CD4-positive, CD25-positive, alpha-beta regulatory T cell (primary cell): ENCODE measurements at regions not wholly inside any gene's neighbourhood (a gene's known extent, or its start where the extent isn't known, plus 50 kb on each side); places are given as distances from the start of the nearest gene placed in this dataset.
"Not testable (repeated sequence)": the region's sequence is repeated elsewhere in the genome, so short reads cannot be mapped to it uniquely, and the experiment has no call there.

Experiments
- ATAC-seq, 2 donors: fragments of 150-1000 bp; cut with Tn5 transposase; one replicate each; pipeline ENCODE4 v1.10.0; 2021; ENCODE audit warnings: low read depth in 2 of 2, moderate number of reproducible peaks in 2 of 2, moderate library complexity in 1 of 2
- DNase-seq, 3 donors: peaks; one replicate each; pipeline versions ENCODE4 v3.0.0 to v3.0.0-alpha.2; 2012 to 2022; ENCODE audit warnings: mixed read lengths in 1 of 3
- H3K27ac ChIP-seq: one replicate; pipeline ENCODE4 v1.7.0; 2013; ENCODE audit warnings: mild to moderate bottlenecking, low read length; ENCODE audit not compliant: insufficient read depth, poor library complexity, severe bottlenecking
- H3K27me3 ChIP-seq: one replicate; pipeline ENCODE4 v1.7.0; 2013; ENCODE audit warnings: low read length; ENCODE audit not compliant: control insufficient read depth, insufficient read depth
- H3K36me3 ChIP-seq: one replicate; pipeline ENCODE4 v1.7.0; 2013; ENCODE audit warnings: mild to moderate bottlenecking, low read length, moderate library complexity; ENCODE audit not compliant: control insufficient read depth, insufficient read depth
- H3K4me1 ChIP-seq: 2 replicates; pipeline ENCODE4 v1.7.0; 2013; ENCODE audit warnings: mild to moderate bottlenecking, low read length; ENCODE audit not compliant: insufficient read depth, control insufficient read depth, poor library complexity, severe bottlenecking
- H3K4me3 ChIP-seq: one replicate; pipeline ENCODE4 v1.7.0; 2013; ENCODE audit warnings: low read depth, mild to moderate bottlenecking, low read length, moderate library complexity
- H3K9me3 ChIP-seq, 2 experiments: 1 replicate in 1 of 2; 2 replicates in 1 of 2; pipeline ENCODE4 v1.7.0; 2013; ENCODE audit warnings: low read length in 2 of 2, mild to moderate bottlenecking in 1 of 2, moderate library complexity in 1 of 2; ENCODE audit not compliant: control insufficient read depth in 2 of 2
- H3K27ac Mint-ChIP-seq, 3 donors: one replicate each; pipeline ENCODE4 v1.8.0; 2020 to 2022; ENCODE audit warnings: mild to moderate bottlenecking in 3 of 3, mixed read lengths in 3 of 3, moderate library complexity in 2 of 3
- H3K27me3 Mint-ChIP-seq: one replicate; pipeline ENCODE4 v1.8.0; 2022; ENCODE audit warnings: mild to moderate bottlenecking, mixed read lengths
- H3K36me3 Mint-ChIP-seq: one replicate; pipeline ENCODE4 v1.8.0; 2020; ENCODE audit warnings: mixed read lengths
- H3K4me1 Mint-ChIP-seq, 4 donors: one replicate each; pipeline ENCODE4 v1.8.0; 2020 to 2022; ENCODE audit warnings: mixed read lengths in 4 of 4, mild to moderate bottlenecking in 1 of 4
- H3K4me3 Mint-ChIP-seq, 4 donors: one replicate each; pipeline ENCODE4 v1.8.0; 2020 to 2022; ENCODE audit warnings: mild to moderate bottlenecking in 4 of 4, mixed read lengths in 4 of 4, moderate library complexity in 3 of 4
- H3K9me3 Mint-ChIP-seq, 7 donors: one replicate each; pipeline ENCODE4 v1.8.0; 2020 to 2022; ENCODE audit warnings: mixed read lengths in 7 of 7, mild to moderate bottlenecking in 3 of 7, moderate library complexity in 2 of 7

DNA sequence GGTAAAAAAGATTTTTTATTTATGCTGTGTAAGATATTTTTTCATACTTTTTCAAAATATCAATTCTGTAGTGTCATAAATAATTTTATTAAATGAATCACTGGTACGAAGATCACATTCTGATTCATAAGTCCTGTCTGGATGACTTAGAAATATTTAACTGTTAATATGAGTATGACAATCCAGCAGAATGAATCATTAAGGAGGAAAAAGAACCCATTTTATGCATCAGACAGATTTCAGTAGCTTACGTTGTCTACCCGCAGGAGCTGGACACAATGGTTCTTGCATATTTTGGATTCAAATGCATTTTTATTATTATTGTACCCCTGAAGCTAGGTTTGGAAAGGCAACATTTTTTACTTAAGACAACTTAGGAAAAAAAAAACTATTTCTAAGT, 448.9 kb upstream of the TSPY4 start:
- Histone ChIP-seq H3K9me3 (no peaks in the 10 kb centered on the region), H3K4me1 (no peaks in the 10 kb centered on the region), H3K27ac (no peak overlapping the region), H3K4me3 (no peak overlapping the region), H3K36me3 (no peaks in the 10 kb centered on the region), H3K27me3 (no peaks in the 10 kb centered on the region)
- Mint-ChIP-seq H3K27ac (no peak overlapping the region), H3K36me3 (no peaks in the 10 kb centered on the region), H3K9me3 (peaks cover 0 to 1% (median 0%) of the 10 kb centered on the region in 7 donors), H3K27me3 (peaks cover 5% of the 10 kb centered on the region), H3K4me1 (no peaks in the 10 kb centered on the region), H3K4me3 (no peak overlapping the region)
- DNase-seq (no peak), ATAC-seq (no peak)

DNA sequence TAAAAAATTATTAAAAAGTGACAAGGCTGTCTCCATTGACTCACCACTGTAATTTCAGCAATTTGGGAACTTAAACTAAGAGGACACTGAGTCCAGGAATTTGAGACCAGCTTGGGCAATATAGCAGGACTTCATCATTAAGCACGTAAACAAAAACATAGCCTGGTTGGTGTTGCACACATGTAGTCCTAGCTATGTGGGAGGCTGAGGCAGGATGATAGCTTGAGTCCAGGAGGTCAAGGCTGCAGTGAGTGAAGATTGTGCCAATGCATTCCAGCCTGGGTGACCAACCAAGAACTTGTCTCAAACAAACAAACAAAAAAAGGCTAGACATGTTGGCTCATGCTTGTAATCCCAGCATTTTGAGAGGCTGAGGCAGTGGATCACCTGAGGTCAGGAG, 439.4 kb upstream of the TSPY4 start:
- Histone ChIP-seq H3K27me3 (no peaks in the 10 kb centered on the region), H3K27ac (no peak overlapping the region), H3K9me3 (no peaks in the 10 kb centered on the region), H3K4me3 (no peak overlapping the region), H3K36me3 (no peaks in the 10 kb centered on the region), H3K4me1 (no peaks in the 10 kb centered on the region)
- Mint-ChIP-seq H3K4me1 (no peaks in the 10 kb centered on the region), H3K9me3 (no peaks in the 10 kb centered on the region), H3K27ac (no peak overlapping the region), H3K36me3 (no peaks in the 10 kb centered on the region), H3K27me3 (no peaks in the 10 kb centered on the region), H3K4me3 (no peak overlapping the region)
- DNase-seq (no peak), ATAC-seq (no peak)

DNA sequence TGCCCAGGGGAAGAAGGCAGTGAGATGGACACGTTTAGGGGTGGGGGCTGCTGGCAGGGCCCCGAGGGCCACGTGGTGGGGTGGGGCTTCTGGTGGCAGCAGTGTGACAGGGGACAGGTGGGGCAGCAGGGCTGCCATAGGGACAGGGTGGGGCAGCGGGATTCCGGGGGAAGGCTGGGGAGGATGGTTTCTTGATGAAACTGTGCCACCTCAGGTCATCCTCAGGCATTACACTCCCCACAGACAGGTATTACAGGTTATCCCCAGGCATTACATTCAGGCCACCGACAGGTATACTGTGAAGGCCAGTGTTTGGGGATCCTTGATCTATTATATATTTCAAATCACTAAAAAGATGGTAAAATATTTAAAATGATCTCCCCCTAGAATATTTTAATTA, 432.1 kb upstream of the TSPY4 start:
- no peaks in the 10 kb centered on the region for H3K27me3 Mint-ChIP-seq
- H3K36me3 Mint-ChIP-seq, result no peaks in the 10 kb centered on the region
- H3K9me3 Mint-ChIP-seq, result no peaks in the 10 kb centered on the region

DNA sequence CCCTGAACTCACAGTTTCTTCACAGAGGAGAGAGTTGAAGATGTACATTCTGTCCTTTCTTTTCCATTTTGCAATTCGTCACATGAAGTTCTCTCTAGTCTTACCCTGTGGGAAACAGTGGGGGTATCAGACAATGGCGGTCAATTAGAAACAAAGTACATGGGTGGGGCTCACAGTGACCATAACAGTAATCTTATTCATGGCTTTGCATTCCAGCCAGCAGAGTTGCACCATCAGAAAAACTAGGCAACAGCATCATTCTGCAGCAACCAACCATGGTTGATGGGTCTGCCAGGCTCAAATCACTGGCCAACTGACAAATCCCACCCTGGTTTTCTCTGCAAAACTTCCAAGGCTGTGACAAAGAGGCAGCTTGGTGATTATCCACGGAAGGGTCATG, 414.7 kb upstream of the TSPY4 start:
- not testable (repeated sequence) for ATAC-seq, H3K27me3 Mint-ChIP-seq, H3K36me3 ChIP-seq, H3K27me3 ChIP-seq, H3K4me3 Mint-ChIP-seq, H3K4me1 ChIP-seq, H3K9me3 Mint-ChIP-seq, H3K27ac ChIP-seq, H3K9me3 ChIP-seq, H3K4me1 Mint-ChIP-seq, H3K27ac Mint-ChIP-seq, H3K4me3 ChIP-seq, H3K36me3 Mint-ChIP-seq, DNase-seq

More for the DNA sequence above, 432.1 kb upstream of the TSPY4 start:
- Histone ChIP-seq H3K36me3 (no peaks in the 10 kb centered on the region), H3K9me3 (no peaks in the 10 kb centered on the region), H3K27ac (no peak overlapping the region), H3K4me3 (no peak overlapping the region), H3K4me1 (no peaks in the 10 kb centered on the region), H3K27me3 (no peaks in the 10 kb centered on the region)
- no peak for DNase-seq
- ATAC-seq, result no peak
- H3K27ac Mint-ChIP-seq, result no peak overlapping the region
- H3K4me3 Mint-ChIP-seq, result no peak overlapping the region
- H3K4me1 Mint-ChIP-seq, result no peaks in the 10 kb centered on the region
